ENCODE measurements at regions not wholly inside any gene's neighbourhood (a gene's known extent, or its start where the extent isn't known, plus 50 kb on each side); places are given as distances from the start of the nearest gene placed in this dataset.
"Not testable (repeated sequence)": the region's sequence is repeated elsewhere in the genome, so short reads cannot be mapped to it uniquely, and the experiment has no call there.

DNA sequence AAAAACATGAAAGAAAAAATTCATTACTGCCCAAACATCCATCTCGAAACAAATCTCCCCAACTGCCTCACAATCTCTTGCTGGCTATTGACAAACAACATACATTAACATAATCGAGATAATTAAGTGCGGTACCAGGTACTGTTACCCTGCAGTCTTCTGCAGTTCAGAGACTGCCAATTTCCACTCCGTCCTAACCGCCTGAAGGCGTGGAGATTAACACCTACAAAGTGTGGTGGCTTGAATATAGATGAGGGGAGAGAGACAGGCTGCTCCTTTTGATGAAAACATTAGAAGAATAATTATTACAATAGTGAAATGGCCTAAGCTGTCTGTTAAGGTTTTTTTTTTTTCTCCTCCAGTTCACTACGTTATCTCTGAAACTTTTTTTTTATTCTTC lies 258.9 kb upstream of the SOX4 start:
- no peak for DNase-seq (ENCODE audit: low spot score)

DNA sequence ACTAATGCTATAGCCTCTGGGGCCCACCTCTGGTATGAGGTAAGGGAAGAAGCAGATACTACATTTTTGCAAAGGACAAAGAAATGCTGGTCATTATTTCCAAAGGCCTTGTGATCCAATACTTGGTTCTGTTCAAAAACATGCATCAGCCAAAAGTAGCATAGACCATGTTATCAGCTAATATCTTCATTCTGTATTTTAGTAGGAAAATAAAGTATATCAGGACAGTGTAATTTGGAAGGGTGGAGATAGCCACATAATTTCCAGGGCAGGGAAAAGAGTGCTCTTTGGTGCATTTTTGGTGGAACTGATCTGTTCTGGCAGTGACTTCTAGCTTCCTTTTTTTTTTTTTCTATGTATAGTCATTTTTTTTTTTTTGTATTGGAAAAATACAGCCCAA lies 258.0 kb upstream of the SOX4 start:
- DNase-seq (ENCODE audit: low spot score), result no peak

DNA sequence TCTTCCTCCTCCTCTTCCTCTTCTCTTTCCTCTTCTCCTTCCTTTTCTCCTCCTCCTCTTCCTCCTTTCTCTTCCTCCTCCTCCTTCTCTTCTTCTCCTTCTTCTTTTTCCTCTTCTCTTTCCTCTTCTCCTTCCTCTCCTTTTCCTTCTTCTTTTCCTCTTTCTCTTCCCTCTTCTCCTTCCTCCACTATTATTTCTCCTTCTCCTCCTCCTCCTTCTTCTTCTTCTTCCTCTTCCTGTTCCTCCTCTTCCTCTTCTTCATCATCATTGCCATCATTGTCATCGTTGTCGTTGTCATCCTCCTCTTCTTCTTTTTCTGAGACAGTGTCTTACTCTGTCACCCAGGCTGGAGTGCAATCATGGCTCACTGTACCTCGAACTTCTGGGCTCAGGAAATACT lies 256.3 kb upstream of the SOX4 start:
- no peak for DNase-seq (ENCODE audit: low spot score)

DNA sequence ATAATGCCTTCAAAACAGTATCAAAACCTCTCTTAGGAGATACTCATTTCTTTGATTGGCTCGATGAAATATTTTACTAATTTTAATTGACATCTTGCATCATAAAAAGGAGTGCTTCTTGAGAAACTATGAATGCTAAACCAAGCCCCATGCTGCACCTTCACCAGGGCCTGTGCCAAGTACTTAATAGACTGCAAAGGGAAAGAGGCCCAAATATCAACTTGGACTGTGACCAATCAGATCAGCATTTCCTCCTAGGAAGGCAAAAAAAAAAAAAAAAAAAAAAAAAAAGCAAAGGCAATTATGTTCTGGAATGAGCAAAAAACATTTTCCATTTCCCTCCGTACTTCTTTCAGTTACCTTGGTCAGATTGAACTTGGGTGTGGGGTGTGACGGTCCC lies 253.0 kb upstream of the SOX4 start:
- DNase-seq (ENCODE audit: low spot score), result no peak

DNA sequence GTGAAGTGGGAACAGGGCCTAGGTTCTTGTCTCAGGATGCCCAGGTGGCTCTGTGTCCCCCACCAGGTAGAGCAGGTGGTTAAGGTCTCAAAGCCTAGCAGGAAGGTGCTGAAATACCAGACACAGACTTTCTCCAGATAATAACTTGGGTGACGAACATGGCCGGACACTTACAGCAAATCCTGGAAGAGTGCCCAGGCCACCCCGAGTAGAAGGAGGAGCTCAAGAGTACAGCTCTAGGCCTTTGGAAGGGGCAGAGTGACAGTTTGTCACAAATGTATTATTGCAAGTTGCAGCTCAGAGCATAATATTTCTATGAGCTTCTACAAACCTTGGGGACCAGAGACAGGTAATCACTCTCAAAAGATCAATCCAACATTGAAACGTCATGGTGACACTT lies 251.6 kb upstream of the SOX4 start:
- no peak for DNase-seq (ENCODE audit: low spot score)

DNA sequence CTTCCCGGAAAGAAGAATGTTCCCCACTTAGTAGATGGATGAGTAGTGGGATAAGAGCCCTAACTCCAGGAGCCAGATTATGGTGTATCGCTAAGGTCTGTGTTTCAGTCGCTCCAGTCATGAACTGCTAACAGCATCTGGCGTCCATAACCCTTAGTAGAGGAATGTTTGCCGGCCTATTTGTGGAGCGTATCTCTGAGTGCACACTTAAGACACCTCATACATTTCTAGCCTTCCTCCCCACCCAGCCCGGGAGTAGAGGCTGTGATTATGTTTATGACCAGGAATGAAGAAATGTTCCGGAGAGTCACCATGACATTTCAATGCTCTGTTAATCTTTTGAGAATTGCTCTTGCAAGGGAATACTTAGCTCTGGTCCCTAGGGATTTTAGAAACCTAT lies 251.1 kb upstream of the SOX4 start:
- no peak for DNase-seq (ENCODE audit: low spot score)

DNA sequence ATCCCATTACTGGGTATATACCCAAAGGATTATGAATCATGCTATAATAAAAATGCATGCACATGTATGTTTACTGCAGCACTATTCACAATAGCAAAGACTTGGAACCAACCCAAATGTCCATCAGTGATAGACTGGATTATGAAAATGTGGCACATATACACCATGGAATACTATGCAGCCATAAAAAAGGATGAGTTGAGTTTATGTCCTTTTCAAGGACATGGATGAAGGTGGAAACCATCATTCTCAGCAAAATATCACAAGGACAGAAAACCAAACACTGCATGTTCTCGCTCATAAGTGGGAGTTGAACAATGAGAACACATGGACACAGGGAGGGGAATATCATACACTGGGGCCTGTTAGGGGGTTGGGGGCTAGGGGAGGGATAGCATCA lies 247.8 kb upstream of the SOX4 start:
- not testable (repeated sequence) for DNase-seq (ENCODE audit: low spot score)

DNA sequence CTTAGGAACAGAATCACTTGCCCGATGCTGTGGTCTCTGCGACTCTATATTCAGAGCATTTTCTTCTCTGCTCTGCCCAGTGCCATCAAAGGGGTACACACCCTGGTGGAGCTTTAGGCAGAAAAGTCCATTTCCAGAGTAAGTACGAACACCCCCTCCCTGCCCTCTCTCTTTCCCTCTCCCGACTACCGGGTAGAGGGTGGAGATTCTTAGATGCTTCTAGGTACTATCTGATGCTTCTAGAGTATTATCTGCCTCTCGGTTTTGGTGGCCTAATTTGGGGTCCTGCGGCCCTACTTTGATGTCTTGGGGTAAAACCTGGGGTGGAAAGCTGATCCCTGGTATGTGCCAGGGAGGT lies 245.4 kb upstream of the SOX4 start:
- DNase-seq (ENCODE audit: low spot score), result no peak

DNA sequence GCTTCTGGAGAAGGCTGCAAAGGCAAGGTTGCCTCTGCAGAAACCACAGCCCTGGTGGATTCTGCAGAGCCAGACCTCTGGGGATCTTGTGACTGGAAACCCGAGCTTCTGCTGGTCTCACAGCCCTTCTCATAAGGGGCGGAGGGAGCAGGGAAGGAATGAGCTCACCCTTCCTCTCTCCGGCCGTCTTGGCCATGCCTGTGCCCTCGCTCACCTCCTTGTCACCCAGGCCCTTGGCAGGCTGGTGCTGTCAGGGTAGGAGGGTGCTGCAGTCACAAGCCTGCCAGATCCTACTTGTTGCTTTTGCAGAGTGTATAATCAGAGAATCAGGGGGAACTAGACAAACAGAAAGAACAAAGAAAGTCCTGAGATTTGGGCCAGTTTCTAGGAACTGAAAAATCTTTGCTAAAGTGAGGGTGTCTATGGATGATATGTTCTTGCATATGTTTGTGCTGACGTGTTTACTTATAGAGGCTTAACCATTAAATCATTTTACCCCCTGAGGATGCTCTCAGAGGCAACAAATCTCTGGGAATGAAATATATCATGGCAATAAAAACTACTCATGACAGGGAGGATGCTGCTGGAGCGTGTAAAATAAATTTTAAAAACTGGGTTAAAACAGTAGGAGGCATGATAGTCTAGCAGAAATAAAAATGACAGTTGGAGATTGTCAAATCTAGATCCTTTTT lies 244.9 kb upstream of the SOX4 start:
- peak; percentile 73 for DNase-seq (ENCODE audit: low spot score)

DNA sequence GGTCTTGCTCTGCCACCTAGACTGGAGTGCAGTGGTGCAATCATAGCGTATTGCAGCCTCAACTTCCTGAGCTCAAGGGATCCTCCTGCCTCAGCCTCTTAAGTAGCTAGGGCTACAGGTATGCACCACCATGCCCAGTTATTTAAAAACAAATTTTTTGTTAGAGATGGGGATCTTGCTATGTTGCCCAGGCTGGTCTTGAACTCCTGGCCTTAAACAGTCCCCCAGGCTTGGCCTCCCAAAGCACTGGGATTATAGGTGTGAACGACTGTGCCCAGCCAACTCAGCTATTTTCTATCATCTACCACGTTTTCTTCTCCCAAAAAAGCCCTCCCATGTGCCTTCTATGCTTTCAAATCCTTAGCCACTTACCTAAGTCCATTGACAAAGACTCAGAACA lies 243.7 kb upstream of the SOX4 start:
- DNase-seq (ENCODE audit: low spot score), result no peak

DNA sequence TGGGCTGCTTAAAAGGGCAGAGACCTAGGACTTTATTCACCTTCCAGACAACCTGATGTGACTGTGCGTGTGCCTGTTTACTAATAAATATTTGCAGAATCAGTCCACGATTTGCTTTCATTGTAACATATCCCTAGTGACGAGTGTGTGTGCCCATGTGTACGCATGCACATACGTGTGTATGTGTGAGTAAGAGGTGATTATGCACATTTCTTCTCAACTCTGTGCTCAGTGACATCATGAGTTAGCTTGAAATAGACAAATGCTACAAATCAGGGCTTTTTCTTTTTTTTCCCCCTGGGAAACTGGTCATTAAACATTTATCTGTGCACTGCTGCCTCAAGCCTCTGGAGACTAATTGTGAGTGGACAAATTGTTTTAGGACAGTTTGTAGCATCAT lies 242.6 kb upstream of the SOX4 start:
- DNase-seq (ENCODE audit: low spot score), result no peak

DNA sequence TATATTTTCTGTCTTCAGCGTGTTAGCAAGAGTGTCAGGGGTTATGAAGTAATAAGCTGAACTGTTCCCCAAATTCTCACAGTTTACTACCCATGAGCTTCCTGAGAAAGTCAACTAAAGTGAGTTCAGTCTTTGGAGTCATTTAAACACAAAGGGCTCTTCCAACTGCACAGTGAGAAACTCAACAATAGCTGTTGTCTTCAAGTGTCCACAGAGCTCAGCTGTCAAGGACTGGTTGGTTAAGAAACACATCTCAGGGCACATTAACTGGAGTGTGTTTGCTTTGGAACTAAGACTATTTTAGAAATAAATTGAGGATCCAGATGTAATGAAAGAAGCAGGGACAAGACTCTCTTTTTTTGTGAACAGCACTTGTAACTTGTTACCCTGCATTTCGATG lies 241.4 kb upstream of the SOX4 start:
- no peak for DNase-seq (ENCODE audit: low spot score)

DNA sequence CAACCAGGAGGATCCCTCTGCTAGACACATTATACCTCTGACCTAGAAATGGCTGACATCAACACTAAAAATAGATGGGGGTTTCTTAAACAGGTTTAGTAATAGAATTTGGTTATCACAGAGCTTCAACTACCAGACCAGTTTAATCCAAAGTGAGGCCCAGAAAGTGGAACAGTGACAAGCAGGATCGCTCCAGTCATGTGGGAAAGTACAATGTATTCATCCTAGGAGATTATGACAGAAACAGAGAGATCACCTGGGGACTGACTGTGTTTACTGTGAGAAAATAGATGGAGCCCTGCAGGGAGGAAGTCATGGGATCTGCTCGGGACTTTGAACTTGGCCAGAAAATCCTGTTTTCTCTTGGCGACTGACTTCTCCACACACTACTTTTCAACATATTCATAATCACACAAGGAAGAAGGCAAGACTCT lies 238.7 kb upstream of the SOX4 start:
- no peak for DNase-seq (ENCODE audit: low spot score)

DNA sequence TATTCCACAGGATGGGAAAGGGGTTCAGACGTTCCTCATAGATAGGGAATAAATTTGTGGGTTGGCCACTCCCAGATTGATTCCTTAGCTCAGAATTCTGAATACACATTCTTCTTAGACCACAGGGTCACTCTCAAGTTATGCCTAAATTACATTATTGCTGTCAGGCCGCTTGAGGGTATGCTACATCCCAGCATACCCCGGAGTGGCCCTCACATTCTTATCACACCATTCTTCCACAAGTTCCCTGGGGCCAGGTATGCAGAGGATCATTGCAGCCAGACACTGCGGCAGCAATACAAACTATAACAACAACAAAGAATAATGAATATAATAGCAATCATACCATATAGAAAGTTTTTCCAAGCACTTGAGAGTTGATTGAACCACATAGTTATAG lies 237.9 kb upstream of the SOX4 start:
- no peak for DNase-seq (ENCODE audit: low spot score)

DNA sequence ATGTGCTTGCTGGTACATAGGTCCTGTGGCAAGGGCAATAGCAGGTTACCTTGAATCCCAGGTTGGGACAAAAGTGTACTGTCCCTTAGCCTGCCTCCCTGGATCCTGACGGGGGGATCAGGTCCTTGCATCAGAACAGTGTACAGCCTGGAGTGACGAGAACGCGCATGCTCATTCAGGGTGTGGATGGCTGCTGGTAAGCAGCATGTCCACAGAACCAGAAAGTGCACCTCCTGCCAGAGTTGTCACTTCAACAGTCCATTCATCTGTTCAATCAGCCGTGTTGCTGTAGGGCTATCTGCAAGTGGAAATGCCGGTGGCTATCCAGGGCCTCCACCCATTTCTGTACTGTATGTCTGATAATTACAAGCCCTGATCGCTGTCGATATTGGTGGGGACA lies 236.3 kb upstream of the SOX4 start:
- DNase-seq (ENCODE audit: low spot score), result no peak

DNA sequence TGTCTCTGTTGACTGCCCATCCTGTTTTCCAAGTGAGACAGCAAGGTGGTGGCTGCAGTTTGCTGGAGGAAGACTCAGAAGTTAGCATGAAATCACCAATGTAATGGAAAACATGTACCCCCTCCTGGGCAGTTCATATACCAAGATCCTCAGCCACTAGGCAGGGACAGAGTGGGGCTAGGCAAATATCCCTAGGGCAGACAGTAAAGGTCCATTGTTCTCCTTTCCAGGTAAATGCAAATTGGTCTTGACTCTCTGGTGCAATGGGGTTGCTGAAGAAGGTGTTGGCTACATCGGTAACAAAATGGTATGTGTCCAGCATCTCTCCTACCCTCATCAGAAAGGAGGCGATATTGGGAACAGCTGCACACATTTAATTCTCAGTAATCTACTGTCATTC lies 233.6 kb upstream of the SOX4 start:
- DNase-seq (ENCODE audit: low spot score), result no peak

DNA sequence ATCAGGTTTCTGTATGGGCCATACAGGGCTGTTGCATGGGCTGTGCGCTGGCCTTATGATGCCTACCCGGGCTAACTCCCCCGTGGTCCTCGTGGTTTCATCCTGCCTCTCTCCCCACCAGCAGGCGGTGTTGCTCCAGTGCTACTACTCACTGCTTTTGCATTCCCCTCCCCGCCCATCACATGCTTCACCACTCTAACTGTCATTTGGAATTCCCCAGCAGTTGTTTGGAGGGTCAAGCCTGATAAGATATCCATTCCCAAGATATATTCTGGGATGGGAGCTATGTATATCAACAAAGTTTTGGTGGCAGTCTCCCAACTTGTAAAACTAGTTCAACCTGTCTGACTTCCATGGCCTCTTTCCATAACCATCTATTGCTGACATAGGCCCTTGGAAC lies 233.2 kb upstream of the SOX4 start:
- no peak for DNase-seq (ENCODE audit: low spot score)

DNA sequence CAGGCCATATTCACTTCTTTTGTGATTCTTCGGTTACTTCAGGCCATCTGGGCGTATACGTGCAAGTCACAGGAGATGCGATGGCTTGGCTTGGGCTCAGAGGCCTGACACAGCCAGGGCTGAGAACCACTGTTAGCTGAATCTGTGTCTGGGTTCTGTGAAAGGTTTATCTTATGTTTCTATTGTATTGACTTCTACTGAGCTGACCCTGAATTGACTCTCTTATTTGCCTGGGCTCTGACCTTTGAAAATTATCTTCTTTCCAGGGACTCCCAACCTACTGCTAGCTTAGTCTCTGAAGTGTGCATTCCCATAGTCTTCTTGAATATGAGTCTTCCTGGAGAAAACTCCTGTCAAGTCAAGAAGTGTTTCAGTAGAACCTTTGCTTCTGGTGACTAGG lies 226.4 kb upstream of the SOX4 start:
- no peak for DNase-seq (ENCODE audit: low spot score)

DNA sequence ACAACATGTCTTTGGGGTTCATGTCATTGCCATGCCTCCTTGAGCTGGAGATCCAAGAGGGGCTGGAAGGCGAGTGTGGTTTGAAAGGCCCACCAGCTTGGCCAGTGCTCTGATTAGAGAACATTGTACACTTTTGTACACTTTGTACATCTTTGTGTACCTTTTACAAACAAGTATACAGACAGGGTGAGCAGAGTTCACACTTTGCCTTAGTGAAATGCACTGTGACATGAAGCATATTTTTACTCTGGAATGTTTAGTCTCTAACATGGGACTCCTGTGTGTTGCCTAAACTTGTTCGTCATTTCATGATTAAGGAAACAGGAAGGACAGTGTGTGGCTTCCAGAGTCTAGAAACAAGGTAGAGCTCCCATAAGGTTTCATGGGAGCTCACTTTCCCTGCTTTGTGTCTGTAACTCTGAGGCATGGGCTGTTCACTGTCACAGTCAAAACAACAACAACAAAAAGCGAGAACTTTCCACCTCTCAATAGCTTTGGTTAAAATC lies 225.8 kb upstream of the SOX4 start:
- no peak for DNase-seq (ENCODE audit: low spot score)

DNA sequence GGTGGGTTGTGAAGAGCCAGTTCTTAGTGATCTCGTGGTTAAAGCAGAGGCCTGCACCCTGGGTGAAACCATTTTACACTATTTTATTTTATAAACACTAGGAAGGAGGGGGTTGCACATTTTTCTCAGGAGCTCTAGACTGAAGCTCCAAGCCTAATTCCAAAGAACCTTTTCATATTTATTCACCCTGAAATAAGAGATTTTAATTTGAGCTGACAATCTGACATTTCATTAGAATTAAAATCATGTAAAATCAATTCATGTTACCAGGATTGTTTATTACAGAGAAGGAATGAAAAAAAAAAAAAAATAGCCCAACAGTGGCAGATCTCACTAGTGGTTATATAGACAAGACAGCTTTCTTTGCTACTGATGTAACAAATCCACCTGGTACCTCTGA lies 222.5 kb upstream of the SOX4 start:
- DNase-seq (ENCODE audit: low spot score), result no peak

DNA sequence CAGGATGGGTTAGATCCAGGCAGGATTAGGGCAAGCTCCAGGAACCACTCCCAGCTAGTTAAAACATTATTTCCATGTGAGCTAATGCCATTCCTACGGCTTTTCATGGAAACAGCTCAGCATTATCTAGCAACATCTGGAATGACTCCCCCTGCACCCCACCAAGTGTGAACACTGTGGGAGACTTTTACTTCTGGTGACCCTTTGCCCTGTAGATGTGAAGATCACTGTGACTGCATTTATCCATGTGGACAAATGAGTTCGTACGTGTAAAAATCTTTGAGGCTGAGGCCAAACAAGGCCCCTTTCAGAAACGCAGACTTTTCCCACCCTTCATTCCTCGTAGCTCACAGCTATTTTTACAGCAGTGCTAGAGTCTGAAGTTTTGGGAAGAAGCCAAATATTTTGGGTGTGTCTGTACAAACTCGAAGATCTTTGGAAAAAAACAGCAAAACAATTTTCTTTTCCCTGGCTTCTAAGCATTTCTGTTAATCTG lies 221.8 kb upstream of the SOX4 start:
- DNase-seq (ENCODE audit: low spot score), result peak; percentile 57

DNA sequence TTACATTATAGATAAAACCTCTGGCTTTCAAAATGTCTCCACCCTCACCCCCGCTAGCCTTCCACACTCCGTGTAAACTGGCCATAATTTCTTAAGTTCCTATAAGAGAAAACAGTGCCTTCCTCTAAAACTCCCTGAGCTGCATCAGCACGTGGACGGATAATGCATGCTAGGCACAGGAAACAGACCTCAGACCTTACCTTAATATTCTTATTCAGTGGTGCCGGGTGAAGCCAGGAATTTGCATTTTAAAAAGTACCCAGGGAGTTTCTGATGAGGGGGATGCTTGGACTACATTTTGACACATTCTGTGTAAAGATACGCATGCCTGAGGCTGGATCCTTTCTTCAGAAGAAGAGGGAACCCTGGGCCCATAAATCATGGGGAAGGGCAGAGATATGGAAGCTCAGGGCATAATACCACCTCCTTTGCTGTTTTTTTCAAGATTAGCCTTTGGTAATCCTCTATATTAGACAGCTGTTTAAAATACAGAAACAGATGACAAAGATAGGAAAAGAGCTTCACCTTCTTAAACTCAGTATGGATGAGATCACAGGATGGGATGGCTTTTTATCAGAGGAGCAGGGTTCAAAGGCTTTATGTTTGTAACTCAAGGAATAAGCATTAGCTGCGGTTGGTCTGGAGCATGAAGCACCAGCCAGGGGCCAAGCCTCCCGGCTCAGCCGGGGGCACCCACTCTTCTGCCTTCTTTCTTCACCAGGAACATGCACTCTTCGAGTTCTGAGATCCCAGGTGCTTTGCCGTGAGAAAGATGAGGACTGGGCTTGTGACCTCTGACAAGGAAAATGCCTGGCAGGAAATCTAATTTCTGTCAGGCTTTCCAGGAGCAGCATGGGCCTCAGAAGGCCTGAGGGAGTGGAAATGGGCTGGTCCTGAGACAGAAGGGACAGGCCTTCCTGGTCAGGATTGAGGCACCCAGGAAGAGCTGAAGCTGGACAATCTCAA lies 218.1 kb upstream of the SOX4 start:
- no peak for DNase-seq (ENCODE audit: low spot score)

DNA sequence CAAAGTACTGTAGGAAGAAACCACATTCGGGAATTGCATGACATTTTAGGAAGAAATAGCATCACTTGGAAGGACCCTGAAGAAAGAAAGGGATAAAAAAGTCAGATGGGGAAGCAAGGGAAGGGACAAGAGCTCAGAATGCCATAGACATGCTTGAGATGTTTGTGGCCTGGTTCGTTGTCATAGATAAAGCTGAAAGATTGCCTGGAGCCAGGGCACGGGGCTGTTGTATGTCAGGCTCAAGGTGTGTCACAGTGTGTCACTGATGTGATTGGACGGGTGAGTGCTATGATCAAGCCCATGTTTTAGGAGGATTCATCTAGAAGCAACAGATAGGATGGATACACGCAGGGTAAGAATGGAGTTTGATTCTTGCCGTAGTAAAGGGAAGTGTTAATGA lies 216.2 kb upstream of the SOX4 start:
- DNase-seq (ENCODE audit: low spot score), result no peak
